Activated CD4-positive, alpha-beta memory T cell treated with anti-CD3 and anti-CD28 coated beads, Interleukin-2, amount 10 ng/mL, durations not matched to agents 7 days and 5 days (primary cell): ENCODE measurements at regions not wholly inside any gene's neighbourhood (a gene's known extent, or its start where the extent isn't known, plus 50 kb on each side); places are given as distances from the start of the nearest gene placed in this dataset.
A peak's percentile ranks its signal among the peaks of the same experiment; 100 is the strongest.
"Not testable (repeated sequence)": the region's sequence is repeated elsewhere in the genome, so short reads cannot be mapped to it uniquely, and the experiment has no call there.

Source experiments
- CTCF ChIA-PET: fragments of 350-600 bp; sonication (Branson Sonifier 250); formaldehyde crosslinking; loops from one replicate; lab custom pipeline; 2021; ENCODE audit warnings: antibody characterized with exemption, inconsistent platforms; lab: Charles Lee
- POLR2A ChIA-PET: fragments of 350-600 bp; sonication (Branson Sonifier 250); formaldehyde crosslinking; loops from one replicate; lab custom pipeline; 2021; ENCODE audit warnings: antibody characterized with exemption; lab: Charles Lee
- DNase-seq: peaks from one replicate; pipeline ENCODE4 v3.0.0-alpha.2; 2020
- H3K27ac Mint-ChIP-seq: one replicate; pipeline ENCODE4 v1.8.0; 2021; ENCODE audit warnings: mild to moderate bottlenecking, mixed read lengths
- H3K27me3 Mint-ChIP-seq: one replicate; pipeline ENCODE4 v1.8.0; 2021; ENCODE audit warnings: mixed read lengths
- H3K36me3 Mint-ChIP-seq: one replicate; pipeline ENCODE4 v1.8.0; 2021; ENCODE audit warnings: low read depth, mixed read lengths
- H3K4me1 Mint-ChIP-seq: one replicate; pipeline ENCODE4 v1.8.0; 2021; ENCODE audit warnings: mixed read lengths
- H3K4me3 Mint-ChIP-seq: one replicate; pipeline ENCODE4 v1.8.0; 2021; ENCODE audit warnings: mild to moderate bottlenecking, mixed read lengths
- H3K9me3 Mint-ChIP-seq: one replicate; pipeline ENCODE4 v1.8.0; 2021; ENCODE audit warnings: mixed read lengths

DNA sequence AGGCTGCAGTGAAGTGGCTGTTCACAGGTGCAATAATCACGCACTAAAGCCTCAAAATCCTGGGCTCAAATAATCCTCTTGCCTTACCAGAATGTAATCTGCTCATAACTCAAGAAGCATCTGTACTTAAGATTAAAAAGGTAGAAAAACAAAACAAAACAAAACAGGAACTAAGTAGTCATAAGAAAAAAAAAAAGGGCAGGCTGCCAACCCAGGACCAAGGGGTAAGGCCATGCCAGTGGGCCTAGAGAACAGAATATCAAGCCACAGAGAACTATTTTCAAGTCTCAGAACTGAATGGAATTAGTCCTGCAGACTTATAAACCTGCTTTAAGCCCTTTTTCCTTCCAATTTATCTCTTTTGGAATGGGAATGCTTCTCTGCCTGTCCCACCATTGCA, 64.8 kb upstream of the TBC1D3K start:
- H3K4me3 Mint-ChIP-seq = no peak overlapping the region
- DNase-seq = no peak
- H3K27ac Mint-ChIP-seq = no peak overlapping the region
- ChIA-PET CTCF (no interaction called here), POLR2A (no interaction called here)
- peaks cover 11% of the 10 kb centered on the region for H3K4me1 Mint-ChIP-seq
- H3K36me3 Mint-ChIP-seq = peaks cover 4% of the 10 kb centered on the region
- peaks cover 35% of the 10 kb centered on the region for H3K27me3 Mint-ChIP-seq
- peaks cover 11% of the 10 kb centered on the region for H3K9me3 Mint-ChIP-seq

DNA sequence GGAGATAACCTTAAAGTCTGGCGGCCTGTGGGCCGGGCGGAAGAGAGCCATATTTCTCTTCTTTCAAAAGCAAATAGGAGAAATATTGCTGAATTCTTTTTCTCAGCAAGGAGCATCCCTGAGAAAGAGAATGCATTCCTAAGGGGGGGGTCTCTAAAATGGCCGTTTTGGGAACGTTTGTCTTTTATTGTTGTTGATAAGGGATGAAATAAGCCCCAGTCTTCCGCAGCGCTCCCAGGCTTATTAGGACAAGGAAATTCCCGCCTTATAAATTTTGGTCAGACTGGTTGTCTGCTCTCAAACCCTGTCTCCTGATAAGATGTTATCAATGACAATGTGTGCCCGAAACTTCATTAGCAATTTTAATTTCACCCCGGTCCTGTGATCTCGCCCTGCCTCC, 65.8 kb upstream of the TBC1D3K start:
- H3K4me3 Mint-ChIP-seq, H3K36me3 Mint-ChIP-seq, POLR2A ChIA-PET, H3K27ac Mint-ChIP-seq, CTCF ChIA-PET, DNase-seq: not testable (repeated sequence)
- H3K9me3 Mint-ChIP-seq = peaks cover 11% of the 10 kb centered on the region
- peaks cover 16% of the 10 kb centered on the region for H3K4me1 Mint-ChIP-seq
- peaks cover 31% of the 10 kb centered on the region for H3K27me3 Mint-ChIP-seq

DNA sequence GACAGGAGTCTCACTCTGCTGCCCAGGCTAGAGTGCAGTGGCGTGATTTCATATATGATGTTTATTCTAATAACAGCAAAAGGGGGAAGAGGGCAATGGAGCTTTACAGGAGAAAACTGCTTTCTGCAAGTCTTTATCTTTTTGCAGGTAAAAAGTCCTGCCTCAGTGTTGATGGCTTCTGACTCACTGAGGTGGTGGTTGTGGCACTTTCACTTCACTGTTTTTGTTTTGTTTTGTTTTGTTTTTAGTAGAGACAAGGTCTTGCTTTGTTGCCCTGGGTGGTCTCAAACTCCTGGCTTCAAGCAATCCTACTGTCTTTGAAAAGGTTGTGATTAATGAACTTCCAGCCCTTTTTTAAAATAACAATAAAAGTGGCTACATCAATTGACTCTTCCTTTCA, 68.0 kb upstream of the TBC1D3K start:
- no peak for DNase-seq
- H3K36me3 Mint-ChIP-seq = peaks cover 4% of the 10 kb centered on the region
- ChIA-PET CTCF (no interaction called here), POLR2A (no interaction called here)
- peaks cover 11% of the 10 kb centered on the region for H3K9me3 Mint-ChIP-seq
- peaks cover 35% of the 10 kb centered on the region for H3K27me3 Mint-ChIP-seq
- no peak overlapping the region for H3K27ac Mint-ChIP-seq
- peaks cover 16% of the 10 kb centered on the region for H3K4me1 Mint-ChIP-seq
- no peak overlapping the region for H3K4me3 Mint-ChIP-seq

DNA sequence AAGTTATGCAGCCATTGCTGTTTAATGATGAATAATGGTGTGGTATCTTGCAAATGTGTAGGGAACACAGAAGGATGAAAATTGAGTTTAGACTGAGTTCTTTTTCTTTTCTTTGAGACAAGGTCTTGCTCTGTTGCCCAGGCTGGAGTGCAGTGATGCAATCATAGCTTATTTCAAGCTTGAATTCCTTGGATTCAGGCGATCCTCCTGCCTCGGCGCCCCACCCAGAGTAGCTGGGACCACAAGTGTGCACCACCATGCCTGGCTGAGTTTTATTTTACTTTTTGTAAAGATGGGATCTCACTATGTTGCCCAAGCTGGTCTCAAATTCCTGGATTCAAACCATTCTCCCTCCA, 74.6 kb upstream of the TBC1D3K start:
- H3K4me1 Mint-ChIP-seq = peaks cover 43% of the 10 kb centered on the region
- DNase-seq = no peak
- H3K9me3 Mint-ChIP-seq = no peaks in the 10 kb centered on the region
- no peak overlapping the region for H3K27ac Mint-ChIP-seq
- H3K27me3 Mint-ChIP-seq = peaks cover 16% of the 10 kb centered on the region
- ChIA-PET CTCF (interaction anchor here (1.1 to 1.4 kb wide), 2 partner anchors 12 to 15 kb away, joined by 3 to 4 read pairs; no protein-coding TSS in a partner anchor), POLR2A (interaction anchor here (1.0 to 1.7 kb wide), 2 partner anchors 18 to 29 kb away, joined by 3 to 6 read pairs; no protein-coding TSS in a partner anchor)
- no peaks in the 10 kb centered on the region for H3K36me3 Mint-ChIP-seq
- no peak overlapping the region for H3K4me3 Mint-ChIP-seq

DNA sequence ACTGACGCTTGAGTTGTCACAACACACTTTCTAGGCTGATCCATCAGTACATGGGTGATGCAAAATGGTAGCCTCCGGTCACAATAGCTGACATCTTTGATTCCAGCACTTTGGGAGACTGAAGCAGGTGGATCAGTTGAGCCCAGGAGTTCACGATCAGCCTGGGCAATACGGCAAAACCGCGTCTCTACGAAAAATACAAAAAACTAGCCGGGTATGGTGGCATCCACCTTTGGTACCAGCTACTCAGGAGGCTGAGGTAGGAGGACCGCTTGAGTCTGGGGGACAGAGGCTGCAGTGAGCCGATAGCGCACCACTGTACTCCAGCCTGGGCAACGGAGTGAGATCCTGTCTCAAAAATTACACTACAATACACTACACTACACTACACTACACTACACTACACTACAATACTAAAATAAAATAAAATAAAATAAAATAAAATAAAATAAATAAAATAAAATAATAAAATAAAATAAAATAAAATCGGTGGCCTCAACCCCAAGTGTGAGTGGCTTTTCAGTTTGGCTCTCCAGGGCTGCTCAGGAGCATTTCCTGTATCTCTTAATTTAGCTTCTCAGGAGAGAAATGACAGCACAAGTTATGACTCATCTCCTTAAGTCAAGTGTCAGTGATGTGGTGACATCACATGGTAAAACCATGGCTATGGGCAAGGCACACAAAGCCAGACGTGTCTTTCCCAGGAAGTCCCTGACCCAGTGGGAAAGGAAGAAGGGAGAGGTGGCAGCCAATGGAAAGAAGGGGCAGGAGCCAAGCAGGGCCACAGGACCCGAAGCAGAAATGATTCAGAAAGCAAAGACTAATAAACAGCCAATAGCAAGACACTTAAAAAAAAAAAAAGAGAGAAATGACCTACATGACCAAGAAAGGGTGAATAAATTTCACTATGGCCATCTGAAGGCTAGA, 75.3 kb upstream of the TBC1D3K start:
- H3K27me3 Mint-ChIP-seq = peaks cover 13% of the 10 kb centered on the region
- CTCF ChIA-PET = interaction anchor here (1.1 to 1.4 kb wide), 2 partner anchors 12 to 14 kb away, joined by 3 to 4 read pairs; no protein-coding TSS in a partner anchor
- no peaks in the 10 kb centered on the region for H3K9me3 Mint-ChIP-seq
- no peak overlapping the region for H3K4me3 Mint-ChIP-seq
- peak; percentile 58 for DNase-seq
- POLR2A ChIA-PET = interaction anchor here (1.0 to 1.7 kb wide), 2 partner anchors 17 to 28 kb away, joined by 3 to 6 read pairs; no protein-coding TSS in a partner anchor
- peaks cover 40% of the 10 kb centered on the region for H3K4me1 Mint-ChIP-seq
- peak overlapping the region; percentile 66 for H3K27ac Mint-ChIP-seq
- no peaks in the 10 kb centered on the region for H3K36me3 Mint-ChIP-seq

DNA sequence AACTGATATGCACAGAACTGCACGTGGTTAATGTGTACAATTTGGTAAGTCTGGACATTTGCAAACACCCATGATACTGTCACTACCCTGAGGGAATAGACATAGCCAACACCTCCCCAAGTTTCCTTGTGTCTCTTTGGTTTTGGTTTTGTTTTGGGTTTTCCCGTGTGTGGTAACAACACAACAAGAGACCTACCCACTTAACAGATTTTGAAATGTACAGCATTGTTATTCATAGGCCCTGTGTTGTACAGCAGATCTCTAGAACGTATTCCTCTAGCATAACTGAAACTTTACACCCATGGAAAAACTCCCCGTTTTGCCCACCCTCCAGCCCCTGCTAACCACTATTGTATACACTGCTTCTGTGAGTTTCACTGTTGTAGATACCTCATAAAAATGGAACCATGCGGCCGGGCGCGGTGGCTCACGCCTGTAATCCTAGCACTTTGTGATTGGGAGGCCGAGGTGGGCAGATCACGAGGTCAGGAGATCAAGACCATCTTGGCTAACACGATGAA, 76.3 kb upstream of the TBC1D3K start:
- H3K27ac Mint-ChIP-seq = peak overlapping the region; percentile 41
- no peaks in the 10 kb centered on the region for H3K36me3 Mint-ChIP-seq
- no peak for DNase-seq
- H3K4me3 Mint-ChIP-seq = no peak overlapping the region
- no peaks in the 10 kb centered on the region for H3K9me3 Mint-ChIP-seq
- H3K27me3 Mint-ChIP-seq = peaks cover 7% of the 10 kb centered on the region
- ChIA-PET POLR2A (interaction anchor here (1.7 kb wide), 1 partner anchor 16 kb away, joined by 6 read pairs; no protein-coding TSS in a partner anchor), CTCF (no interaction called here)
- peaks cover 39% of the 10 kb centered on the region for H3K4me1 Mint-ChIP-seq

DNA sequence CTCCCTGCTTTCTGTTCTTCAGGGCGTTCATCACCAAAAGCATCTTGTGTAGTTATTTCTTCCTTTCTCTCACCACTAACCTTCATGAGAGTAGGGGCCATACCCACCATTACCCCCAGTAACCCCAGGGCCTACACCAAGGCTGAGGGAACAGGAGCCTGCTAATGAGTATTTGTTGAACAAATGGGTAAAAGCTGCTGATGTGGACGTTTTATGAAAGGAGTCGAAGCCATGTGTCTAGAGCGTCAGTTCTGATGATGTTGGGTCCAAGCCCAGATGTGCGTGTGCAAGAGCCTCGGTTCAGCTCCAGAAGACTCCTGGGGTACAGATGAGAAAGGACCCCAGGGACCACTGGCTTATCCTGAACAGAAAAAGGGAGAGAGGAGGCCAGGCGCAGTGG, 77.1 kb upstream of the TBC1D3K start:
- Mint-ChIP-seq H3K9me3 (no peaks in the 10 kb centered on the region), H3K4me3 (no peak overlapping the region), H3K36me3 (no peaks in the 10 kb centered on the region), H3K4me1 (peaks cover 39% of the 10 kb centered on the region), H3K27ac (peak overlapping the region; percentile 25), H3K27me3 (peaks cover 7% of the 10 kb centered on the region)
- ChIA-PET POLR2A (no interaction called here), CTCF (interaction anchor here (0.6 kb wide), 1 partner anchor 888 kb away, joined by 5 read pairs; no protein-coding TSS in a partner anchor)
- no peak for DNase-seq

DNA sequence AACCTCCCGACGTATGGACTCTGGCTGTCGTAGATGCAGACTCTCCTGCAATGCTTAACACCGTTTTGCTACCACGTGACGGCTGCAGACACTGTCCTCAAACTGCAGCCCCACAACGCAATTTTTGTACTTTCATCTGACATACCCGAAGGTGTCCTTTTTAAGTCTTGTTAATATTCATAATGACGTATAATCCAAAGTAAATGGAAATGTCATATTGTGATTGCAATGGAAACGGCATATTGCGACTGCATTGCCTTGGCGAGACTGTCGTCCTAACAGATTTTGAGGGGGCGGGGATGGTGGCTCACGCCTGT, 79.3 kb upstream of the TBC1D3K start:
- H3K27ac Mint-ChIP-seq = no peak overlapping the region
- no peak overlapping the region for H3K4me3 Mint-ChIP-seq
- H3K4me1 Mint-ChIP-seq = peaks cover 32% of the 10 kb centered on the region
- H3K9me3 Mint-ChIP-seq = no peaks in the 10 kb centered on the region
- DNase-seq = no peak
- CTCF ChIA-PET = no interaction called here
- no peaks in the 10 kb centered on the region for H3K36me3 Mint-ChIP-seq
- peaks cover 8% of the 10 kb centered on the region for H3K27me3 Mint-ChIP-seq
- POLR2A ChIA-PET = no interaction called here

DNA sequence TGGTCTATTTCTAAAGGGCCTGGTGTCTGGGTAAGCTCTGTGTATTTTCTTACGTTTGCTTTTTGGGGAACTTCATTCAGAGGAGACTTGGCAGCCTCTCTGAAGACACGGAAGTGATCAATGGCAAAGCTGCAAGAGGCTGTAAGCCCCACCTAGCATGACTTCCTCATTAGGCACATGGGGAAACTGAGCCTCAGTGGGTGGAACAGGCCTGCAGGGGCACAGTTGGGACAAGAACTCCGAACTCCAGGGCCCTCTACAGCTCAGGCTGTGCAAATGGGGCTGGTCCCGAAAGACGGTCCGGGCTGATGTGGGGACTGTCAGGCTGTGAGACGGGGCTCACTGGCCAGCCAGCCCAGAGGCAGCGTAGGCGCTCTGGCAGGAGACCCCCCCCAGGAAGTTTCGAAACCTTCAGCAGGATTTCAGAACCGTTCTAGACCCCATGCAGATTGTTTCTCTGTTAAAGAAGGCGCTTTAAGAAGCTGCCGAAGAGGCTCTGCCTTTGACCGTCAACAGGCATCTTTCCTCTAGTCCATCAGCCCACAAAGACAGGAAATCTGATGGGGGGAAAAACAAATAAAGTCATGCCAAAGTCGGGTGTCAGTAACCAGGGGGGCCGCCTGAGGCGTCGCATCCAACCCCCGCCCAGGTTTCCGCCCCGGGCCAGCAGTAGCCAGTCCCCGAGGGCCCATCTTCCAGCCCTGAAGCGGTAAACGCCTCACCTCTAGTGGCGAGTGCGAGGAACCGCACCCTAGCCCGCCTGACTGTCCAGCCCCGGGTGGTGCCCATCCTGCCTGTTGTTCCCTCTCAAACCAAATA, 79.8 kb upstream of the TBC1D3K start:
- Mint-ChIP-seq H3K4me1 (peaks cover 26% of the 10 kb centered on the region), H3K27ac (no peak overlapping the region), H3K36me3 (no peaks in the 10 kb centered on the region), H3K4me3 (no peak overlapping the region), H3K27me3 (peaks cover 8% of the 10 kb centered on the region), H3K9me3 (no peaks in the 10 kb centered on the region)
- ChIA-PET POLR2A (no interaction called here), CTCF (interaction anchor here (0.8 to 1.3 kb wide), 5 partner anchors 9 to 80 kb away, joined by 3 to 5 read pairs (median 4); no protein-coding TSS in a partner anchor)
- peak; percentile 60 for DNase-seq

DNA sequence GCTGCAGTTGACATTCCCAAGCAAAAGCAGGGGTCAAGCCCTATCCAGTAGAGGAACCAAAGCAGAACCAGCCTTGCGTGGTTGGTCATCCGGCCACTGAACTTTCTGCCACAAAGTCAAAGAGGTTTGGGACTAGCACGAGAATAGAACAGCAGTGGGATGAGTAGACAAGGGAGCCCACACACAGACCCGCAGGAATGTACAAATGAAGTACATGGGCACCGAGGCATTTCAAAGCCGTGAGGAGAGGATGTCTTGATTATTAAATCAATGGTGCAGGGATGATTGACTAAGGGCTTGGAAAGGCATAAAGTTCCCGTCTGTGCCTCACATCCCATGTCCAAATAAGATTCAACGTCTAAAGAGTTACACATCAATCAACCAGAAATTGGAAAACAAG, 81.8 kb upstream of the TBC1D3K start:
- Mint-ChIP-seq H3K27me3 (peaks cover 20% of the 10 kb centered on the region), H3K9me3 (no peaks in the 10 kb centered on the region), H3K4me3 (no peak overlapping the region), H3K36me3 (no peaks in the 10 kb centered on the region), H3K27ac (no peak overlapping the region), H3K4me1 (peaks cover 8% of the 10 kb centered on the region)
- CTCF ChIA-PET = interaction anchor here (0.6 to 1.2 kb wide), 2 partner anchors 22 to 475 kb away, joined by 3 to 5 read pairs; no protein-coding TSS in a partner anchor
- POLR2A ChIA-PET = no interaction called here
- DNase-seq = no peak

DNA sequence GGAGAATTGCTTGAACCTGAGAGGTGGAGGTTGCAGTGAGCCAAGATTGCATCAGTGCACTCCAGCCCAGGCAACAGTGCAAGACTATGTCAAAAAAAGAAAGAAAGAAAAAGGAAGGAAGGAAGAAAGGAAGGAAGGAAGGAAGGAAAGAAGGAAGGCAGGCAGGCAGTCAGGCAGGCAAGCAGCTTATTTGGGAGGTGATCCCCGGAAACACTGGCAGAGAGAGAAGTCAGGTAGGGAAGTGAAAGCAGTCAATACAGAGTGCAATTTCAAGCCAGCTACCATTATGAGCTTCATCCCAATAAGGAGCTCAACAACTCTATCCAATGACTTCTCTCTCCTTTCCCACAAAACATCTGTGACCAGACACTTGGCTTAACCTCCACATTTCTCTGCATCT, 83.0 kb upstream of the TBC1D3K start:
- Mint-ChIP-seq H3K27me3 (peaks cover 26% of the 10 kb centered on the region), H3K27ac (no peak overlapping the region), H3K4me3 (no peak overlapping the region), H3K9me3 (no peaks in the 10 kb centered on the region), H3K4me1 (peaks cover 6% of the 10 kb centered on the region), H3K36me3 (no peaks in the 10 kb centered on the region)
- ChIA-PET CTCF (interaction anchor here (1.2 to 1.6 kb wide), 2 partner anchors 9 to 21 kb away, joined by 3 to 5 read pairs; no protein-coding TSS in a partner anchor), POLR2A (no interaction called here)
- no peak for DNase-seq

DNA sequence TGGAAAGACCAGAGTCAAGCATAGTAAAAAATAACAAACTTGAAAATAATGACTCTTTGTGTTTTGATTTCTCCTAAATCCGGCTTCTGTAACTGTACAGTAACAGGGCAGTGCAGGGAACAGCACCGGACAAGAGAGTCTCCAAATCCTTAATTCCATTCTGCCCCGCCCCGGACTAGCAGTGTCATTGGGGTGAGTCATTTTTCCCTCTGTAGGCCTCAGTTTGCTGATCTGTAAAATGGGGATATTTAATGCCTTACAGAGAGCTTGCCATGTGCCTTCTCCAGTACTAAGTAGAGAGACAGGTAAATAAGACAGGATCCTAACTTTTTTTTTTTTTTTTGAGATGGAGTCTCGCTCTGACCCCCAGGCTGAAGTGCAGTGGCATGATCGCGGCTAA, 83.6 kb upstream of the TBC1D3K start:
- Mint-ChIP-seq H3K9me3 (no peaks in the 10 kb centered on the region), H3K27ac (no peak overlapping the region), H3K4me3 (no peak overlapping the region), H3K36me3 (no peaks in the 10 kb centered on the region), H3K27me3 (peaks cover 28% of the 10 kb centered on the region), H3K4me1 (peaks cover 8% of the 10 kb centered on the region)
- CTCF ChIA-PET = interaction anchor here (1.6 kb wide), 1 partner anchor 8 kb away, joined by 3 read pairs; no protein-coding TSS in a partner anchor
- POLR2A ChIA-PET = no interaction called here
- no peak for DNase-seq
